ENCODE measurements at regions not wholly inside any gene's neighbourhood (a gene's known extent, or its start where the extent isn't known, plus 50 kb on each side); places are given as distances from the start of the nearest gene placed in this dataset.

- no peak for DNase-seq (ENCODE audit: low read depth)
Observed at GRCh38 chr10:130770018-130770630, 541.4 kb downstream of the TCERG1L start.

- DNase-seq (ENCODE audit: low read depth): no peak
Observed at GRCh38 chr10:130771491-130771946, 540.0 kb downstream of the TCERG1L start.

- DNase-seq (ENCODE audit: low read depth): no peak
Observed at GRCh38 chr10:130772056-130772455, 539.5 kb downstream of the TCERG1L start.

- no peak for DNase-seq (ENCODE audit: low read depth)
Observed at GRCh38 chr10:130772676-130773075, 538.8 kb downstream of the TCERG1L start.

GRCh38 chr10:130773941-130774340 lies 537.6 kb downstream of the TCERG1L start:
- DNase-seq (ENCODE audit: low read depth): no peak

GRCh38 chr10:130774871-130775270 lies 536.6 kb downstream of the TCERG1L start:
- no peak for DNase-seq (ENCODE audit: low read depth)

GRCh38 chr10:130775311-130775710 lies 536.2 kb downstream of the TCERG1L start:
- no peak for DNase-seq (ENCODE audit: low read depth)

GRCh38 chr10:130776724-130777123 lies 534.8 kb downstream of the TCERG1L start:
- DNase-seq (ENCODE audit: low read depth): no peak

- DNase-seq (ENCODE audit: low read depth): no peak
Observed at GRCh38 chr10:130777507-130778165, 533.9 kb downstream of the TCERG1L start.

GRCh38 chr10:130778166-130778545 lies 533.4 kb downstream of the TCERG1L start:
- no peak for DNase-seq (ENCODE audit: low read depth)

GRCh38 chr10:130780763-130781162 lies 530.8 kb downstream of the TCERG1L start:
- DNase-seq (ENCODE audit: low read depth): no peak

- DNase-seq (ENCODE audit: low read depth): no peak
Observed at GRCh38 chr10:130781206-130781605, 530.3 kb downstream of the TCERG1L start.

GRCh38 chr10:130781623-130782022 lies 529.9 kb downstream of the TCERG1L start:
- DNase-seq (ENCODE audit: low read depth): no peak

- no peak for DNase-seq (ENCODE audit: low read depth)
Observed at GRCh38 chr10:130782467-130782866, 529.1 kb downstream of the TCERG1L start.

- DNase-seq (ENCODE audit: low read depth): no peak
Observed at GRCh38 chr10:130784326-130784725, 527.2 kb downstream of the TCERG1L start.

GRCh38 chr10:130786365-130786966 lies 525.1 kb downstream of the TCERG1L start:
- DNase-seq (ENCODE audit: low read depth): no peak

GRCh38 chr10:130787243-130787642 lies 524.3 kb downstream of the TCERG1L start:
- no peak for DNase-seq (ENCODE audit: low read depth)

GRCh38 chr10:130787821-130788220 lies 523.7 kb downstream of the TCERG1L start:
- DNase-seq (ENCODE audit: low read depth): no peak

- DNase-seq (ENCODE audit: low read depth): no peak
Observed at GRCh38 chr10:130790339-130790738, 521.2 kb downstream of the TCERG1L start.

- no peak for DNase-seq (ENCODE audit: low read depth)
Observed at GRCh38 chr10:130792096-130792845, 519.2 kb downstream of the TCERG1L start.

GRCh38 chr10:130795819-130796218 lies 515.7 kb downstream of the TCERG1L start:
- DNase-seq (ENCODE audit: low read depth): no peak

GRCh38 chr10:130799532-130799931 lies 512.0 kb downstream of the TCERG1L start:
- no peak for DNase-seq (ENCODE audit: low read depth)

GRCh38 chr10:130800281-130800680 lies 511.2 kb downstream of the TCERG1L start:
- DNase-seq (ENCODE audit: low read depth): no peak

All from stromal cell of bone marrow (primary cell).